ENCODE measurements at regions not wholly inside any gene's neighbourhood (a gene's known extent, or its start where the extent isn't known, plus 50 kb on each side); places are given as distances from the start of the nearest gene placed in this dataset.

- Histone ChIP-seq H3K9ac (no peak overlapping the region), H3K4me2 (no peak overlapping the region), H3K36me3 (no peaks in the 10 kb centered on the region), H3K79me2 (ENCODE audit: low read depth) (no peaks in the 10 kb centered on the region), H3K4me1 (no peaks in the 10 kb centered on the region), H3K9me3 (ENCODE audit: low read depth) (no peaks in the 10 kb centered on the region), H2AFZ (replicated peaks) (no peak overlapping the region), H3K27me3 (no peaks in the 10 kb centered on the region), H4K20me1 (ENCODE audit: low read depth) (no peaks in the 10 kb centered on the region), H3K27ac (no peak overlapping the region), H3K4me3 (no peak overlapping the region), H3F3A (ENCODE audit: low read depth) (no peaks in the 10 kb centered on the region)
- no peak for TF ChIP-seq CTCF (IDR thresholded peaks at IDR 0.05)
- no peak for TF ChIP-seq EZH2phosphoT487 (IDR thresholded peaks at IDR 0.05)
- TF ChIP-seq EZH2 (IDR thresholded peaks at IDR 0.05), result no peak
- no peak overlapping the region for H3K27ac Mint-ChIP-seq
- H3K36me3 Mint-ChIP-seq, result peaks cover 6% of the 10 kb centered on the region
- peak overlapping the region; percentile 59 for H3K4me3 Mint-ChIP-seq
- peaks cover 21% of the 10 kb centered on the region for H3K9me3 Mint-ChIP-seq
- peaks cover 6% of the 10 kb centered on the region for H3K4me1 Mint-ChIP-seq
- no peak for DNase-seq (ENCODE audit: low spot score)
- peaks cover 15% of the 10 kb centered on the region for H3K27me3 Mint-ChIP-seq (ENCODE audit: insufficient read depth, low read depth)
These were observed 167.6 kb upstream of the ID2 start for GRCh38 chr2:8514274-8514662.

GRCh38 chr2:8514796-8515758, 166.8 kb upstream of the ID2 start:
- H2AFZ ChIP-seq (replicated peaks), result no peak overlapping the region
- Mint-ChIP-seq H3K4me3 (peak overlapping the region; percentile 59), H3K27ac (no peak overlapping the region), H3K36me3 (peaks cover 3% of the 10 kb centered on the region), H3K27me3 (ENCODE audit: insufficient read depth, low read depth) (peaks cover 15% of the 10 kb centered on the region), H3K4me1 (peaks cover 6% of the 10 kb centered on the region), H3K9me3 (peaks cover 14% of the 10 kb centered on the region)
- H3K79me2 ChIP-seq (ENCODE audit: low read depth), result no peaks in the 10 kb centered on the region
- H3F3A ChIP-seq (ENCODE audit: low read depth), result no peaks in the 10 kb centered on the region
- H3K9ac ChIP-seq, result no peak overlapping the region
- no peak overlapping the region for H3K4me2 ChIP-seq
- H3K27me3 ChIP-seq, result no peaks in the 10 kb centered on the region
- H3K27ac ChIP-seq, result no peak overlapping the region
- H3K36me3 ChIP-seq, result no peaks in the 10 kb centered on the region
- no peaks in the 10 kb centered on the region for H3K9me3 ChIP-seq (ENCODE audit: low read depth)
- no peak overlapping the region for H3K4me3 ChIP-seq
- TF ChIP-seq CTCF (IDR thresholded peaks at IDR 0.05) (no peak), EZH2phosphoT487 (IDR thresholded peaks at IDR 0.05) (no peak), EZH2 (IDR thresholded peaks at IDR 0.05) (no peak)
- no peak for DNase-seq (ENCODE audit: low spot score)
- no peaks in the 10 kb centered on the region for H4K20me1 ChIP-seq (ENCODE audit: low read depth)
- no peaks in the 10 kb centered on the region for H3K4me1 ChIP-seq

GRCh38 chr2:8515864-8516533, 165.9 kb upstream of the ID2 start:
- H3K27me3 ChIP-seq, result no peaks in the 10 kb centered on the region
- no peak overlapping the region for H2AFZ ChIP-seq (replicated peaks)
- H4K20me1 ChIP-seq (ENCODE audit: low read depth), result no peaks in the 10 kb centered on the region
- TF ChIP-seq CTCF (IDR thresholded peaks at IDR 0.05), result no peak
- DNase-seq (ENCODE audit: low spot score), result no peak
- H3K9ac ChIP-seq, result no peak overlapping the region
- H3K36me3 ChIP-seq, result no peaks in the 10 kb centered on the region
- no peaks in the 10 kb centered on the region for H3K79me2 ChIP-seq (ENCODE audit: low read depth)
- H3K27ac ChIP-seq, result no peak overlapping the region
- H3K4me1 ChIP-seq, result no peaks in the 10 kb centered on the region
- H3K36me3 Mint-ChIP-seq, result no peaks in the 10 kb centered on the region
- peaks cover 6% of the 10 kb centered on the region for H3K4me1 Mint-ChIP-seq
- H3K9me3 Mint-ChIP-seq, result peaks cover 7% of the 10 kb centered on the region
- no peak overlapping the region for H3K4me2 ChIP-seq
- no peak overlapping the region for H3K4me3 ChIP-seq
- H3K9me3 ChIP-seq (ENCODE audit: low read depth), result no peaks in the 10 kb centered on the region
- H3K27ac Mint-ChIP-seq, result no peak overlapping the region
- H3F3A ChIP-seq (ENCODE audit: low read depth), result no peaks in the 10 kb centered on the region
- H3K27me3 Mint-ChIP-seq (ENCODE audit: insufficient read depth, low read depth), result peaks cover 11% of the 10 kb centered on the region
- no peak overlapping the region for H3K4me3 Mint-ChIP-seq
